Neural progenitor cell (in vitro differentiated cells): ENCODE measurements at regions not wholly inside any gene's neighbourhood (a gene's known extent, or its start where the extent isn't known, plus 50 kb on each side); places are given as distances from the start of the nearest gene placed in this dataset.

Experiments used
- EZH2 ChIP-seq: fragments of 200-600 bp; sonication (generic); IDR thresholded peaks from 2 replicates; pipeline ENCODE4 v1.6.1; 2017; ENCODE audit warnings: antibody characterized with exemption, mild to moderate bottlenecking, moderate library complexity
- EZH2phosphoT487 ChIP-seq: fragments of 200-600 bp; sonication (generic); IDR thresholded peaks from 2 replicates; pipeline ENCODE4 v1.6.1; 2017; ENCODE audit warnings: antibody characterized with exemption
- TF ChIP-seq, protein P1 (sequence below): fragments of 200-600 bp; sonication (generic); IDR thresholded peaks from 2 replicates; pipeline ENCODE4 v1.5.1; 2017; ENCODE audit warnings: antibody characterized with exemption, mild to moderate bottlenecking

GRCh38 chr6:66159937-66160336 is 452.9 kb upstream of the EYS start:
- TF ChIP-seq, protein P1, sequence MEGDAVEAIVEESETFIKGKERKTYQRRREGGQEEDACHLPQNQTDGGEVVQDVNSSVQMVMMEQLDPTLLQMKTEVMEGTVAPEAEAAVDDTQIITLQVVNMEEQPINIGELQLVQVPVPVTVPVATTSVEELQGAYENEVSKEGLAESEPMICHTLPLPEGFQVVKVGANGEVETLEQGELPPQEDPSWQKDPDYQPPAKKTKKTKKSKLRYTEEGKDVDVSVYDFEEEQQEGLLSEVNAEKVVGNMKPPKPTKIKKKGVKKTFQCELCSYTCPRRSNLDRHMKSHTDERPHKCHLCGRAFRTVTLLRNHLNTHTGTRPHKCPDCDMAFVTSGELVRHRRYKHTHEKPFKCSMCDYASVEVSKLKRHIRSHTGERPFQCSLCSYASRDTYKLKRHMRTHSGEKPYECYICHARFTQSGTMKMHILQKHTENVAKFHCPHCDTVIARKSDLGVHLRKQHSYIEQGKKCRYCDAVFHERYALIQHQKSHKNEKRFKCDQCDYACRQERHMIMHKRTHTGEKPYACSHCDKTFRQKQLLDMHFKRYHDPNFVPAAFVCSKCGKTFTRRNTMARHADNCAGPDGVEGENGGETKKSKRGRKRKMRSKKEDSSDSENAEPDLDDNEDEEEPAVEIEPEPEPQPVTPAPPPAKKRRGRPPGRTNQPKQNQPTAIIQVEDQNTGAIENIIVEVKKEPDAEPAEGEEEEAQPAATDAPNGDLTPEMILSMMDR, result no peak
- TF ChIP-seq EZH2phosphoT487 (no peak), EZH2 (no peak)
